A549 (cell line): ENCODE measurements at regions not wholly inside any gene's neighbourhood (a gene's known extent, or its start where the extent isn't known, plus 50 kb on each side); places are given as distances from the start of the nearest gene placed in this dataset.
A peak's percentile ranks its signal among the peaks of the same experiment; 100 is the strongest.
"Not testable (repeated sequence)": the region's sequence is repeated elsewhere in the genome, so short reads cannot be mapped to it uniquely, and the experiment has no call there.

Source experiments
- ATAC-seq, 2 experiments: fragments of 200-7000 bp in 1 of 2; fragments of >200 bp in 1 of 2; cut with Nextera tagmentation in 1 of 2; cut with Tn5 transposase in 1 of 2; 3 replicates each; pipeline versions ENCODE4 v1.8.0 to v1.9.1; 2018 to 2020; ENCODE audit warnings: mild to moderate bottlenecking in 1 of 2, moderate library complexity in 1 of 2
- CTCF ChIA-PET: fragments of 300-600 bp; sonication (Branson Sonifier 250); formaldehyde crosslinking; extraction: SDS; loops from one replicate; lab custom pipeline; 2021; ENCODE audit warnings: antibody characterized with exemption, inconsistent platforms; lab: Yijun Ruan, JAX
- POLR2A ChIA-PET: fragments of 350-600 bp; formaldehyde crosslinking; extraction: SDS; loops from one replicate; lab custom pipeline; 2021; ENCODE audit warnings: antibody characterized with exemption, inconsistent platforms; lab: Yijun Ruan, JAX
- DNase-seq, 2 experiments: peaks; one replicate each; pipeline versions ENCODE4 v3.0.0 to v3.0.0-alpha.2; 2011 to 2016; ENCODE audit warnings: low read depth in 1 of 2, low spot score in 1 of 2
- FAIRE-seq: peaks from 2 replicates; lab custom pipeline; 2011; peaks lifted over from hg19 to GRCh38; lab: Jason Lieb, UNC
- H3K27ac ChIP-seq, 2 experiments: fragments of >200 bp; sonication (Bioruptor Twin); formaldehyde crosslinking; 3 replicates each; pipeline ENCODE4 v1.5.1; 2016 to 2017
- H3K4me1 ChIP-seq: fragments of >200 bp; sonication (Bioruptor Twin); formaldehyde crosslinking; 3 replicates; pipeline ENCODE4 v1.6.1; 2016
- H3K4me2 ChIP-seq: fragments of >200 bp; sonication (Bioruptor Twin); formaldehyde crosslinking; 3 replicates; pipeline ENCODE4 v1.6.1; 2016
- H3K4me3 ChIP-seq: fragments of >200 bp; sonication (Bioruptor Twin); formaldehyde crosslinking; 3 replicates; pipeline ENCODE4 v1.5.1; 2016
- H3K9me3 ChIP-seq: fragments of >200 bp; sonication (Bioruptor Twin); formaldehyde crosslinking; 3 replicates; pipeline ENCODE4 v1.6.1; 2016
- CBX2 ChIP-seq: fragments of 200-600 bp; sonication (generic); IDR thresholded peaks from 2 replicates; pipeline ENCODE4 v1.6.1; 2016; ENCODE audit warnings: low read depth, mild to moderate bottlenecking, borderline replicate concordance
- EP300 ChIP-seq, 2 experiments: fragments of >200 bp; sonication (Bioruptor Twin); formaldehyde crosslinking; IDR thresholded peaks; 2 replicates in 1 of 2; 3 replicates in 1 of 2; pipeline ENCODE4 v1.6.1; 2016 to 2017
- FOXS1 ChIP-seq: fragments of 250-450 bp; sonication (Bioruptor Pico); IDR thresholded peaks from 2 replicates; pipeline ENCODE4 v1.5.0; 2020; ENCODE audit warnings: mild to moderate bottlenecking, moderate library complexity
- HMGXB4 ChIP-seq: fragments of 250-450 bp; sonication (Bioruptor Pico); IDR thresholded peaks from 2 replicates; pipeline ENCODE4 v1.5.0; 2021; ENCODE audit warnings: mild to moderate bottlenecking, moderate library complexity, borderline replicate concordance
- MAX ChIP-seq: IDR thresholded peaks from 2 replicates; pipeline ENCODE4 v1.6.1; 2012
- MAZ ChIP-seq: fragments of 150-350 bp; IDR thresholded peaks from 2 replicates; pipeline ENCODE4 v1.6.1; 2014; ENCODE audit warnings: antibody characterized with exemption, low read depth, low read length, borderline replicate concordance
- NFE2L2 ChIP-seq: fragments of 150-350 bp; conservative IDR thresholded peaks from 2 replicates; pipeline ENCODE4 v1.6.1; 2014; ENCODE audit warnings: low read length
- NPAS2 ChIP-seq: fragments of 250-450 bp; sonication (Bioruptor Pico); IDR thresholded peaks from 2 replicates; pipeline ENCODE4 v1.8.0; 2022; ENCODE audit warnings: mild to moderate bottlenecking, moderate library complexity, borderline replicate concordance
- NR3C1 ChIP-seq: fragments of >200 bp; sonication (Bioruptor Twin); formaldehyde crosslinking; IDR thresholded peaks from 3 replicates; pipeline ENCODE4 v1.6.1; 2017
- PHF8 ChIP-seq: fragments of 200-600 bp; sonication (generic); IDR thresholded peaks from 2 replicates; pipeline ENCODE4 v1.6.1; 2016; ENCODE audit warnings: low read depth, mild to moderate bottlenecking, antibody characterized with exemption, moderate library complexity, borderline replicate concordance
- POLR2A ChIP-seq: IDR thresholded peaks from 2 replicates; pipeline ENCODE4 v1.6.1; 2012; ENCODE audit warnings: mild to moderate bottlenecking, low read length
- TP53 ChIP-seq: fragments of 250-450 bp; sonication (Bioruptor Pico); IDR thresholded peaks from 2 replicates; pipeline ENCODE4 v1.5.0; 2021; ENCODE audit warnings: mild to moderate bottlenecking, moderate library complexity
- ZFP36 ChIP-seq: fragments of 450-650 bp; IDR thresholded peaks from 2 replicates; pipeline ENCODE4 v1.6.1; 2014; ENCODE audit warnings: borderline replicate concordance; ENCODE audit not compliant: partially characterized antibody
- ZSCAN20 ChIP-seq: fragments of 250-450 bp; sonication (Bioruptor Pico); IDR thresholded peaks from 2 replicates; pipeline ENCODE4 v1.8.0; 2022; ENCODE audit warnings: mild to moderate bottlenecking, moderate library complexity
- WGBS: methylation state at CpG from one replicate; pipeline ENCODE4 v1.1.6; 2017; ENCODE audit errors: missing lambda C conversion rate; 5-methylcytosine and 5-hydroxymethylcytosine counted together
- TF ChIP-seq, protein P1 (sequence below): IDR thresholded peaks from 2 replicates; pipeline ENCODE4 v1.6.1; 2012; ENCODE audit warnings: low read depth, borderline replicate concordance
- TF ChIP-seq, protein P2 (sequence below): fragments of >200 bp; sonication (Bioruptor Twin); formaldehyde crosslinking; IDR thresholded peaks from 2 replicates; pipeline ENCODE4 v1.6.1; 2016

DNA sequence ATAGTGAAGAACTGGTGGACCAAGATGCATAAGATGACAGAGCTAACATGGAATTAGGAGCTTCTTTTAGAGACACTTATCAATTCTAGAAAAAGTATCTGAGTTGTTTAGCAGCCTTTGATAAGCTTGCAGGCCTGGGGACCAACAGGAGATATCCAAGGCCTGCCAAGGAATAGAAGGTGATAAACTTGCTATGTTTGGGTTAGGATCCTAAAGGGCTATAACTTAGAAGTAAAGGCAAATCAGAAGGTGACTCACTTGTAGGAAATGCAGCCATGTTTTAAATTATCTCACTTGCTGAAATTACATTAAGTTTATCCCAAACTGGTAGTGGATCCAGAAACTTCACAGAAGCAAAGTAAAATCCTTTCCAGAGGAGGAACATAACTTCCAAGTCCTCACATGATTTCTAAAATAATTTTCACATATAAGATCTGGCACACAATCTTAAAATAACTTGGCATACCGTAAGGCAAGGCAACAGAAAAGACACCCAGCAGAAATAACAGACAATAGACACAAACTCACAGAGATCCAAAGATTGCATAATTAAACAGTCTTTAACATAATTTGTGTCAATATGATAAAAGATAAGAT, 69.6 kb upstream of the TEAD1 start:
- FAIRE-seq (no peak), ATAC-seq (no peak), DNase-seq (no peak)
- no peak overlapping the region for H3K4me2 ChIP-seq
- ChIA-PET POLR2A (no interaction called here), CTCF (no interaction called here)
- no peak overlapping the region for H3K4me3 ChIP-seq
- TF ChIP-seq, protein P1, sequence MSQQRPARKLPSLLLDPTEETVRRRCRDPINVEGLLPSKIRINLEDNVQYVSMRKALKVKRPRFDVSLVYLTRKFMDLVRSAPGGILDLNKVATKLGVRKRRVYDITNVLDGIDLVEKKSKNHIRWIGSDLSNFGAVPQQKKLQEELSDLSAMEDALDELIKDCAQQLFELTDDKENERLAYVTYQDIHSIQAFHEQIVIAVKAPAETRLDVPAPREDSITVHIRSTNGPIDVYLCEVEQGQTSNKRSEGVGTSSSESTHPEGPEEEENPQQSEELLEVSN: no peak
- TF ChIP-seq PHF8 (no peak), TP53 (no peak), POLR2A (no peak), MAZ (no peak), CBX2 (no peak), NR3C1 (no peak), NPAS2 (CRISPR knock-in tag) (no peak), HMGXB4 (CRISPR knock-in tag) (no peak), ZSCAN20 (CRISPR knock-in tag) (no peak)
- H3K27ac ChIP-seq: no peak overlapping the region
- WGBS: 85% methylated on average over 1 of the region's 1 CpG
- H3K4me1 ChIP-seq: 0 out of 3 replicates have a peak, but pooled peaks cover 3% of the 10 kb centered on the region
- H3K9me3 ChIP-seq: no peaks in the 10 kb centered on the region

DNA sequence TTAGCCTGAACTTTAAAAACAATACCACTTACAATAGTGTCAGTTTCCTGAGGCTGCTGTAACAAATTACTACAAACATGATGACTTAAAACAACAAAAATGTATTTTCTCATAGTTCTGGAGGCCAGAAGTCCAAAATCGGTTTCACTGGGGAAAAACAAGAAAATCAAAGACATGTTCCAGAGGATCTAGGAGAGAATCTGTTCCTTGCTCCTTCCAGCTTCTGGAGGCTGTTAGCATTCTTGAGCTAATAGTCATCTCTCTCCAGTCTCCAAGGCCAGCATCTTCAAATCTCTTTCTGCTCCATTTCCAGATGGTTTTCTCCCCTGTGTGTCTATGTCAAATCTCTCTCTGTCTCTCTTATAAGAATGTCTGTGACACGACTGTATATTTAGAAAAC, 67.6 kb upstream of the TEAD1 start:
- peak in 1 of 2 experiments; percentile 38; a peak in 1 of 6 replicates for ATAC-seq
- no peak overlapping the region for H3K4me3 ChIP-seq
- WGBS: 25% methylated on average over 2 of the region's 2 CpGs
- no peaks in the 10 kb centered on the region for H3K4me1 ChIP-seq
- H3K27ac ChIP-seq: no peak overlapping the region
- TF ChIP-seq NFE2L2: no peak
- TF ChIP-seq EP300 (IDR thresholded peaks at IDR 0.05): no peak
- no peak for TF ChIP-seq ZFP36
- TF ChIP-seq NR3C1: no peak
- TF ChIP-seq FOXS1: no peak
- TF ChIP-seq, protein P2, sequence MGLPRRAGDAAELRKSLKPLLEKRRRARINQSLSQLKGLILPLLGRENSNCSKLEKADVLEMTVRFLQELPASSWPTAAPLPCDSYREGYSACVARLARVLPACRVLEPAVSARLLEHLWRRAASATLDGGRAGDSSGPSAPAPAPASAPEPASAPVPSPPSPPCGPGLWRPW: no peak
- TF ChIP-seq, all 56 proteins: peak for 0
- ChIA-PET CTCF (no interaction called here), POLR2A (no interaction called here)
- FAIRE-seq (no peak), DNase-seq (no peak)
- H3K4me2 ChIP-seq: no peak overlapping the region
- H3K9me3 ChIP-seq: peaks cover 8% of the 10 kb centered on the region

GRCh38 chr11:12608678-12609077, 65.5 kb upstream of the TEAD1 start:
- DNase-seq, CTCF ChIA-PET, H3K4me3 ChIP-seq, H3K4me2 ChIP-seq, POLR2A ChIA-PET, H3K27ac ChIP-seq, H3K4me1 ChIP-seq, FAIRE-seq, ATAC-seq: not testable (repeated sequence)
- peaks cover 21% of the 10 kb centered on the region for H3K9me3 ChIP-seq
- WGBS: 53% methylated on average over 5 of the region's 5 CpGs

- TF ChIP-seq MAX (no peak), CBX2 (no peak)
- Histone ChIP-seq H3K4me2 (no peak overlapping the region), H3K9me3 (peaks cover 22% of the 10 kb centered on the region), H3K4me3 (no peak overlapping the region), H3K27ac (no peak overlapping the region), H3K4me1 (no peaks in the 10 kb centered on the region)
- DNase-seq (no peak), ATAC-seq (no peak), FAIRE-seq (peak; percentile 72)
- ChIA-PET POLR2A (no interaction called here), CTCF (interaction anchor here (1.0 to 4.7 kb wide), 2 partner anchors 9 to 12 kb away, joined by 3 to 34 read pairs; no protein-coding TSS in a partner anchor)
Observed at GRCh38 chr11:12611352-12611751, 62.9 kb upstream of the TEAD1 start.
